Osteocyte (in vitro differentiated cells): ENCODE measurements at regions not wholly inside any gene's neighbourhood (a gene's known extent, or its start where the extent isn't known, plus 50 kb on each side); places are given as distances from the start of the nearest gene placed in this dataset.

Experiments
- DNase-seq: peaks from one replicate; pipeline ENCODE4 v3.0.0; 2021; ENCODE audit warnings: mixed read lengths; ENCODE audit not compliant: unreplicated experiment; ENCODE audit errors: extremely low spot score
- H3K27ac Mint-ChIP-seq: one replicate; pipeline ENCODE4 v1.8.0; 2021; ENCODE audit warnings: mild to moderate bottlenecking, mixed read lengths; ENCODE audit not compliant: unreplicated experiment
- H3K27me3 Mint-ChIP-seq: one replicate; pipeline ENCODE4 v1.8.0; 2021; ENCODE audit warnings: mixed read lengths; ENCODE audit not compliant: unreplicated experiment
- H3K36me3 Mint-ChIP-seq: one replicate; pipeline ENCODE4 v1.8.0; 2021; ENCODE audit warnings: mixed read lengths; ENCODE audit not compliant: unreplicated experiment
- H3K4me1 Mint-ChIP-seq: one replicate; pipeline ENCODE4 v1.8.0; 2021; ENCODE audit warnings: mixed read lengths; ENCODE audit not compliant: unreplicated experiment
- H3K4me3 Mint-ChIP-seq: one replicate; pipeline ENCODE4 v1.8.0; 2021; ENCODE audit warnings: mild to moderate bottlenecking, moderate library complexity, mixed read lengths; ENCODE audit not compliant: unreplicated experiment
- H3K9me3 Mint-ChIP-seq: one replicate; pipeline ENCODE4 v1.8.0; 2021; ENCODE audit warnings: mixed read lengths; ENCODE audit not compliant: unreplicated experiment
- TF ChIP-seq, protein P1 (sequence below): fragments of 200-600 bp; sonication (generic); IDR thresholded peaks from 2 replicates; pipeline ENCODE4 v1.5.0; 2021; ENCODE audit warnings: antibody characterized with exemption, mild to moderate bottlenecking, moderate library complexity

DNA sequence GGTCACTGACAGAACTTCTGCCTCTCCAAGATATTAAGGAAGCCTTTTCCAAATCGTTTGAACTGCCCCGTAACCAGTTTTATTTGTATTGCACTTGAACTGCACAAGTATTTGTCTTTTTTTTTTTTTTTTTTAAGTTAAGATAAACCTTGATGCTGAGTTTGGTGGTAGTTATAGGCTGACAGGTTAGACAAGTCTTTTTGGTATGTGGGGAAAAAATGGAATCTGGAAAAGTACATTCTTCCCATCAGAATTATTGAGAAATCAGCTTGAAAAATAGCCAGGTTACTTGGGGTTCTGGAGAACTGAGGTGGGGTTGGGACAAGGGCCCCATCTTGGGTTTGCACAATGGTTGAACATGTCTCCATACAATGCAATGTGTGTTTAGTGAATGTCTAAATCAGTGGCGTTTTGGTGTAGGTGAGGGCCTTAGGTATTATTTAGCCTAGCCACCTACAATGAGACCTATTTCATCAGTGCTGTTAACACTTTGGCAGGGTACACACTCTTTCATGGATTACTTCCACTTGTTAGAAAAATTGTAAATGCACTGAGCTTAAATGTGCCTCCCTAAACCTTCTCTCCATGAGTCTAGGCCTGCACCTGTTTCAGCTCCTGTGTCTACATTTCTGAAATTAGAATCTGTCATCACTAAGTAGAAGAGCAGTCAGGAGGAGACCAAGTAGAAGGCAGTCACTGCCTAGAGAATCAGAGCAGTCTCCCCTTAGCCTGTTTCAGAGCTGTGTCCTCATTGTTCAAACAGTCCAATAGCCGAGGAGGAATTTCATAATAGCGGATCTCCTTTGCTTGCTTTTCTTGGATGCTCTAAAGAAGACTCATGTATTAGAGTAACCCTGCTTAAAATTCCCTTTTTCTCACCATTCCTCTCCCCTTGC lies 140.0 kb upstream of the HMHB1 start:
- Mint-ChIP-seq H3K27ac (no peak overlapping the region), H3K4me3 (no peak overlapping the region), H3K9me3 (peaks cover 9% of the 10 kb centered on the region), H3K4me1 (peaks cover 24% of the 10 kb centered on the region), H3K36me3 (no peaks in the 10 kb centered on the region), H3K27me3 (no peaks in the 10 kb centered on the region)
- no peak for DNase-seq
- TF ChIP-seq, protein P1, sequence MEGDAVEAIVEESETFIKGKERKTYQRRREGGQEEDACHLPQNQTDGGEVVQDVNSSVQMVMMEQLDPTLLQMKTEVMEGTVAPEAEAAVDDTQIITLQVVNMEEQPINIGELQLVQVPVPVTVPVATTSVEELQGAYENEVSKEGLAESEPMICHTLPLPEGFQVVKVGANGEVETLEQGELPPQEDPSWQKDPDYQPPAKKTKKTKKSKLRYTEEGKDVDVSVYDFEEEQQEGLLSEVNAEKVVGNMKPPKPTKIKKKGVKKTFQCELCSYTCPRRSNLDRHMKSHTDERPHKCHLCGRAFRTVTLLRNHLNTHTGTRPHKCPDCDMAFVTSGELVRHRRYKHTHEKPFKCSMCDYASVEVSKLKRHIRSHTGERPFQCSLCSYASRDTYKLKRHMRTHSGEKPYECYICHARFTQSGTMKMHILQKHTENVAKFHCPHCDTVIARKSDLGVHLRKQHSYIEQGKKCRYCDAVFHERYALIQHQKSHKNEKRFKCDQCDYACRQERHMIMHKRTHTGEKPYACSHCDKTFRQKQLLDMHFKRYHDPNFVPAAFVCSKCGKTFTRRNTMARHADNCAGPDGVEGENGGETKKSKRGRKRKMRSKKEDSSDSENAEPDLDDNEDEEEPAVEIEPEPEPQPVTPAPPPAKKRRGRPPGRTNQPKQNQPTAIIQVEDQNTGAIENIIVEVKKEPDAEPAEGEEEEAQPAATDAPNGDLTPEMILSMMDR = no peak

DNA sequence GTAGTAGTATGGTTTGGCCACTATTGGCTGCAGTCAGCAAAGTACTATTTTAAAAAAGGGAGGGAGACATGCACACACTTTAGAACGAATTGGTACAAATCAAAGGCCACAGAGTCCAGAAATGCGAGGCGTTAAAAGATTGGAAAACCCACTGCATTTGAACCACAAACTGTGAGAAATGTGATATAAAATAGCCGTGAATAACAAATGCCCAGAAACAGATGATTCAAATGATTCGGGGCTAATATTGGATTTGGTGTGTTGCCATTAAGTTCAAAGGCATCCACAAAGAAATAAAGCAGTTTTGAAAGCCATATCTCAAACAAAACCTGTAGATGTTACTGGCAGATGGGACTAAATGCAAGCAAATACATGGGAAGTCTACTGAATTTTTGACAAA lies 140.9 kb upstream of the HMHB1 start:
- no peak for DNase-seq
- Mint-ChIP-seq H3K9me3 (peaks cover 9% of the 10 kb centered on the region), H3K27ac (no peak overlapping the region), H3K36me3 (no peaks in the 10 kb centered on the region), H3K4me3 (no peak overlapping the region), H3K27me3 (no peaks in the 10 kb centered on the region), H3K4me1 (peaks cover 24% of the 10 kb centered on the region)
- TF ChIP-seq, protein P1 = no peak

DNA sequence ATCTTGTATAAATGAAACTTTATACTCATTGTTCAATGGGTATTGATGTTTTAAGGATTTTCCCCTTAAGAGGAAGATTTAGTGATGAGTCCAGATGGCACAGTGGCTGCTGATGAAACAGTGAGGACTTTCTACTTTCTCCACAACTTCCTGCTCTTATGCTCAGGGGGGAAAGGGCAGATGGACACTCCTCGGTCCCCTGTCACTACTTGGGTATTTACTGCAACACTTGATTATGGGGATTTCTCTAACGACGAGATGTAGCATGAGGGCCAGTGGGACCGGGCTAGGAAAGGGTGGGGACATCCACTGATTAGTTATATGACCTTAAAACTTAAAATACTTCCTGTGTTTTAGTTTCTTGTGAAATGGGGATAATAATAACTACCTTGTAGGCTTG lies 146.1 kb upstream of the HMHB1 start:
- peaks cover 6% of the 10 kb centered on the region for H3K9me3 Mint-ChIP-seq
- DNase-seq = no peak
- H3K27ac Mint-ChIP-seq = no peak overlapping the region
- TF ChIP-seq, protein P1 = no peak
- no peaks in the 10 kb centered on the region for H3K27me3 Mint-ChIP-seq
- no peak overlapping the region for H3K4me3 Mint-ChIP-seq
- no peaks in the 10 kb centered on the region for H3K36me3 Mint-ChIP-seq
- peaks cover 8% of the 10 kb centered on the region for H3K4me1 Mint-ChIP-seq

DNA sequence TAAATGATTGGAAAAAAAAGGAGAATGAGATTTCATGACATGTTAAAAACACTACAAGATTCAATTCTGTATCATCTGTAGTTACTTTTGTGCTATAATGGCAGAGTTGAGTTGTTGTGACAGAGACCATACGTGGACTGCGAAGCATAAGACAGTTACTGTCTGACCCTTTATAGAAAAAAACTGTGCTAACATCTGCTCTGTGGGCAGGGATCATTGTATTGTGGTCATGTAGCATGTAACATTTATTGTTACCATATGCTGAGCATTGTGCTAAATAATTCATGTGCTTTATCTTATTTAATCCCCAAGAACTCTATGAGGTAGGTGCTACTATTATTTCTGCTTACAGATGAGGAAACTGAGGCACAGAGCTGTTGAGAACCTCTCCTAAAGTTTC lies 147.3 kb upstream of the HMHB1 start:
- H3K9me3 Mint-ChIP-seq = no peaks in the 10 kb centered on the region
- H3K27me3 Mint-ChIP-seq = no peaks in the 10 kb centered on the region
- no peak for DNase-seq

DNA sequence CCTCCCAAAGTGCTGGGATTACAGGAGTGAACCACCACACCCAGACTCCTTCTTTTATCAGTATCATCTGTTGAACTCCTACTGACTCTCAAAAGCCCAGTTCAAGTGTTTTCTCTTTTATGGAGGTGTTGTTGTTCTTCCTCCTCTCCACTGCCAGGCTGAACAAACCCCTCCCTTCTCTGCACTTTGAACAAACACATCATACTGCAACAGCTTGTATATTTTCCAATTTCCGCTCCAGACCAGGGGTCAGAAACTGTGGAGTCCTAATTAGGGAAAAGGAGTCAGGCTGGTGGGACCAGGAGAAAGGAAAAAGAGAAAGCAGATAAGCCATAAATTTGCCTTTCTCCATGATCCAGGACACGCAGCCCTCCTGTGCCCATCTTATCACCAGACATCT lies 148.1 kb upstream of the HMHB1 start:
- DNase-seq = no peak
- peaks cover 11% of the 10 kb centered on the region for H3K4me1 Mint-ChIP-seq
- no peaks in the 10 kb centered on the region for H3K9me3 Mint-ChIP-seq
- H3K27me3 Mint-ChIP-seq = no peaks in the 10 kb centered on the region
- TF ChIP-seq, protein P1 = no peak
- no peak overlapping the region for H3K27ac Mint-ChIP-seq
- no peak overlapping the region for H3K4me3 Mint-ChIP-seq
- H3K36me3 Mint-ChIP-seq = no peaks in the 10 kb centered on the region

More for the DNA sequence above, 147.3 kb upstream of the HMHB1 start:
- Mint-ChIP-seq H3K4me3 (no peak overlapping the region), H3K4me1 (peaks cover 9% of the 10 kb centered on the region), H3K36me3 (no peaks in the 10 kb centered on the region), H3K27ac (no peak overlapping the region)
- TF ChIP-seq, protein P1 = no peak
